ENCODE measurements at regions not wholly inside any gene's neighbourhood (a gene's known extent, or its start where the extent isn't known, plus 50 kb on each side); places are given as distances from the start of the nearest gene placed in this dataset.

GRCh38 chr1:8206391-8206790 is 111.5 kb upstream of the SLC45A1 start:
- Histone ChIP-seq H3K9ac (ENCODE audit: low read length in 5 of 5) (no peak overlapping the region), H3K27ac (ENCODE audit: low read depth, low read length) (no peak overlapping the region)

GRCh38 chr1:8205771-8206170 is 112.1 kb upstream of the SLC45A1 start:
- no peak overlapping the region for H3K27ac ChIP-seq (ENCODE audit: low read depth, low read length)
- H3K9ac ChIP-seq (ENCODE audit: low read length in 5 of 5), result no peak overlapping the region
- no peaks in the 10 kb centered on the region for H3K27me3 ChIP-seq (ENCODE audit: control insufficient read depth in 5 of 5, insufficient read depth in 4 of 5, low read length in 5 of 5)
- no peaks in the 10 kb centered on the region for H3K9me3 ChIP-seq (ENCODE audit: control insufficient read depth in 5 of 5, low read length in 5 of 5)
- no peaks in the 10 kb centered on the region for H3K36me3 ChIP-seq (ENCODE audit: control insufficient read depth in 5 of 5, insufficient read depth in 5 of 5, low read length in 5 of 5)
- H3K4me3 ChIP-seq (ENCODE audit: low read depth in 1 of 5, low read length in 5 of 5), result no peak overlapping the region
- H3K4me1 ChIP-seq (ENCODE audit: control insufficient read depth in 5 of 5, insufficient read depth in 5 of 5, low read length in 5 of 5), result peaks cover 2 to 23% (median 14%) of the 10 kb centered on the region in 5 donors

More at GRCh38 chr1:8206391-8206790, 111.5 kb upstream of the SLC45A1 start:
- Histone ChIP-seq H3K27me3 (ENCODE audit: control insufficient read depth in 5 of 5, insufficient read depth in 4 of 5, low read length in 5 of 5) (no peaks in the 10 kb centered on the region), H3K9me3 (ENCODE audit: control insufficient read depth in 5 of 5, low read length in 5 of 5) (no peaks in the 10 kb centered on the region), H3K4me3 (ENCODE audit: low read depth in 1 of 5, low read length in 5 of 5) (no peak overlapping the region), H3K36me3 (ENCODE audit: control insufficient read depth in 5 of 5, insufficient read depth in 5 of 5, low read length in 5 of 5) (no peaks in the 10 kb centered on the region), H3K4me1 (ENCODE audit: control insufficient read depth in 5 of 5, insufficient read depth in 5 of 5, low read length in 5 of 5) (peaks cover 2 to 27% (median 16%) of the 10 kb centered on the region in 5 donors)

GRCh38 chr1:8204826-8205225 is 113.1 kb upstream of the SLC45A1 start:
- H3K4me1 ChIP-seq (ENCODE audit: control insufficient read depth in 5 of 5, insufficient read depth in 5 of 5, low read length in 5 of 5), result peaks cover 2 to 23% (median 14%) of the 10 kb centered on the region in 5 donors
- no peaks in the 10 kb centered on the region for H3K27me3 ChIP-seq (ENCODE audit: control insufficient read depth in 5 of 5, insufficient read depth in 4 of 5, low read length in 5 of 5)
- H3K27ac ChIP-seq (ENCODE audit: low read depth, low read length), result no peak overlapping the region
- H3K9ac ChIP-seq (ENCODE audit: low read length in 5 of 5), result no peak overlapping the region
- no peaks in the 10 kb centered on the region for H3K9me3 ChIP-seq (ENCODE audit: control insufficient read depth in 5 of 5, low read length in 5 of 5)
- H3K4me3 ChIP-seq (ENCODE audit: low read depth in 1 of 5, low read length in 5 of 5), result no peak overlapping the region
- no peaks in the 10 kb centered on the region for H3K36me3 ChIP-seq (ENCODE audit: control insufficient read depth in 5 of 5, insufficient read depth in 5 of 5, low read length in 5 of 5)

- H3K9me3 ChIP-seq (ENCODE audit: control insufficient read depth in 5 of 5, low read length in 5 of 5), result no peaks in the 10 kb centered on the region
- H3K4me1 ChIP-seq (ENCODE audit: control insufficient read depth in 5 of 5, insufficient read depth in 5 of 5, low read length in 5 of 5), result peaks cover 2 to 23% (median 14%) of the 10 kb centered on the region in 5 donors
- H3K27me3 ChIP-seq (ENCODE audit: control insufficient read depth in 5 of 5, insufficient read depth in 4 of 5, low read length in 5 of 5), result no peaks in the 10 kb centered on the region
- H3K27ac ChIP-seq (ENCODE audit: low read depth, low read length), result no peak overlapping the region
- H3K4me3 ChIP-seq (ENCODE audit: low read depth in 1 of 5, low read length in 5 of 5), result no peak overlapping the region
- H3K36me3 ChIP-seq (ENCODE audit: control insufficient read depth in 5 of 5, insufficient read depth in 5 of 5, low read length in 5 of 5), result no peaks in the 10 kb centered on the region
- H3K9ac ChIP-seq (ENCODE audit: low read length in 5 of 5), result no peak overlapping the region
Observed at GRCh38 chr1:8203551-8203950, 114.4 kb upstream of the SLC45A1 start.

GRCh38 chr1:8203056-8203455 is 114.9 kb upstream of the SLC45A1 start:
- H3K4me3 ChIP-seq (ENCODE audit: low read depth in 1 of 5, low read length in 5 of 5), result no peak overlapping the region
- H3K36me3 ChIP-seq (ENCODE audit: control insufficient read depth in 5 of 5, insufficient read depth in 5 of 5, low read length in 5 of 5), result no peaks in the 10 kb centered on the region
- no peak overlapping the region for H3K9ac ChIP-seq (ENCODE audit: low read length in 5 of 5)
- no peaks in the 10 kb centered on the region for H3K9me3 ChIP-seq (ENCODE audit: control insufficient read depth in 5 of 5, low read length in 5 of 5)
- peak overlapping the region; percentile 60 for H3K27ac ChIP-seq (ENCODE audit: low read depth, low read length)
- H3K27me3 ChIP-seq (ENCODE audit: control insufficient read depth in 5 of 5, insufficient read depth in 4 of 5, low read length in 5 of 5), result no peaks in the 10 kb centered on the region
- peaks cover 2 to 24% (median 15%) of the 10 kb centered on the region in 5 donors for H3K4me1 ChIP-seq (ENCODE audit: control insufficient read depth in 5 of 5, insufficient read depth in 5 of 5, low read length in 5 of 5)

GRCh38 chr1:8202182-8202905 is 115.6 kb upstream of the SLC45A1 start:
- peak overlapping the region in 3 of 5 donors; percentile 13 to 32 (median 19) for H3K4me3 ChIP-seq (ENCODE audit: low read depth in 1 of 5, low read length in 5 of 5)

GRCh38 chr1:8201331-8201861 is 116.5 kb upstream of the SLC45A1 start:
- no peaks in the 10 kb centered on the region for H3K9me3 ChIP-seq (ENCODE audit: control insufficient read depth in 5 of 5, low read length in 5 of 5)
- H3K4me1 ChIP-seq (ENCODE audit: control insufficient read depth in 5 of 5, insufficient read depth in 5 of 5, low read length in 5 of 5), result peaks cover 2 to 32% (median 21%) of the 10 kb centered on the region in 5 donors
- H3K9ac ChIP-seq (ENCODE audit: low read length in 5 of 5), result no peak overlapping the region
- no peaks in the 10 kb centered on the region for H3K27me3 ChIP-seq (ENCODE audit: control insufficient read depth in 5 of 5, insufficient read depth in 4 of 5, low read length in 5 of 5)
- no peaks in the 10 kb centered on the region for H3K36me3 ChIP-seq (ENCODE audit: control insufficient read depth in 5 of 5, insufficient read depth in 5 of 5, low read length in 5 of 5)
- H3K4me3 ChIP-seq (ENCODE audit: low read depth in 1 of 5, low read length in 5 of 5), result no peak overlapping the region
- no peak overlapping the region for H3K27ac ChIP-seq (ENCODE audit: low read depth, low read length)

More at GRCh38 chr1:8202182-8202905, 115.6 kb upstream of the SLC45A1 start:
- no peaks in the 10 kb centered on the region for H3K9me3 ChIP-seq (ENCODE audit: control insufficient read depth in 5 of 5, low read length in 5 of 5)
- H3K27ac ChIP-seq (ENCODE audit: low read depth, low read length), result peak overlapping the region; percentile 60
- H3K36me3 ChIP-seq (ENCODE audit: control insufficient read depth in 5 of 5, insufficient read depth in 5 of 5, low read length in 5 of 5), result no peaks in the 10 kb centered on the region
- no peaks in the 10 kb centered on the region for H3K27me3 ChIP-seq (ENCODE audit: control insufficient read depth in 5 of 5, insufficient read depth in 4 of 5, low read length in 5 of 5)
- no peak overlapping the region for H3K9ac ChIP-seq (ENCODE audit: low read length in 5 of 5)
- peaks cover 2 to 31% (median 21%) of the 10 kb centered on the region in 5 donors for H3K4me1 ChIP-seq (ENCODE audit: control insufficient read depth in 5 of 5, insufficient read depth in 5 of 5, low read length in 5 of 5)

- H3K27me3 ChIP-seq (ENCODE audit: control insufficient read depth in 5 of 5, insufficient read depth in 4 of 5, low read length in 5 of 5), result no peaks in the 10 kb centered on the region
- no peaks in the 10 kb centered on the region for H3K36me3 ChIP-seq (ENCODE audit: control insufficient read depth in 5 of 5, insufficient read depth in 5 of 5, low read length in 5 of 5)
- no peak overlapping the region for H3K9ac ChIP-seq (ENCODE audit: low read length in 5 of 5)
- no peaks in the 10 kb centered on the region for H3K9me3 ChIP-seq (ENCODE audit: control insufficient read depth in 5 of 5, low read length in 5 of 5)
- peaks cover 2 to 32% (median 21%) of the 10 kb centered on the region in 5 donors for H3K4me1 ChIP-seq (ENCODE audit: control insufficient read depth in 5 of 5, insufficient read depth in 5 of 5, low read length in 5 of 5)
- no peak overlapping the region for H3K27ac ChIP-seq (ENCODE audit: low read depth, low read length)
- H3K4me3 ChIP-seq (ENCODE audit: low read depth in 1 of 5, low read length in 5 of 5), result no peak overlapping the region
Observed at GRCh38 chr1:8200317-8201115, 117.4 kb upstream of the SLC45A1 start.

- no peak overlapping the region for H3K9ac ChIP-seq (ENCODE audit: low read length in 5 of 5)
- no peaks in the 10 kb centered on the region for H3K36me3 ChIP-seq (ENCODE audit: control insufficient read depth in 5 of 5, insufficient read depth in 5 of 5, low read length in 5 of 5)
- H3K4me3 ChIP-seq (ENCODE audit: low read depth in 1 of 5, low read length in 5 of 5), result no peak overlapping the region
- no peak overlapping the region for H3K27ac ChIP-seq (ENCODE audit: low read depth, low read length)
- no peaks in the 10 kb centered on the region for H3K27me3 ChIP-seq (ENCODE audit: control insufficient read depth in 5 of 5, insufficient read depth in 4 of 5, low read length in 5 of 5)
- no peaks in the 10 kb centered on the region for H3K9me3 ChIP-seq (ENCODE audit: control insufficient read depth in 5 of 5, low read length in 5 of 5)
- H3K4me1 ChIP-seq (ENCODE audit: control insufficient read depth in 5 of 5, insufficient read depth in 5 of 5, low read length in 5 of 5), result peaks cover 2 to 25% (median 23%) of the 10 kb centered on the region in 5 donors
Observed at GRCh38 chr1:8198522-8198921, 119.4 kb upstream of the SLC45A1 start.
